H1 (cell line): ENCODE measurements at regions not wholly inside any gene's neighbourhood (a gene's known extent, or its start where the extent isn't known, plus 50 kb on each side); places are given as distances from the start of the nearest gene placed in this dataset.

Source experiments
- CTCF ChIA-PET: fragments of 300-600 bp; sonication (Branson Sonifier 250); formaldehyde crosslinking; loops from one replicate; lab custom pipeline; 2021; ENCODE audit not compliant: partially characterized antibody; lab: Charles Lee
- POLR2A ChIA-PET: fragments of 300-600 bp; sonication (Branson Sonifier 250); formaldehyde crosslinking; loops from one replicate; lab custom pipeline; 2021; ENCODE audit warnings: inconsistent platforms; ENCODE audit not compliant: partially characterized antibody; lab: Charles Lee
- DNase-seq, 2 experiments: peaks; one replicate each; pipeline versions ENCODE4 v3.0.0 to v3.0.0-alpha.2; 2010 to 2022; ENCODE audit warnings: low spot score in 2 of 2, low read depth in 1 of 2, mixed read lengths in 1 of 2
- FAIRE-seq: peaks from 2 replicates; lab custom pipeline; 2011; peaks lifted over from hg19 to GRCh38; lab: Jason Lieb, UNC
- H2AFZ ChIP-seq: 2 replicates; pipeline ENCODE4 v1.8.1; 2012; ENCODE audit warnings: low read length, inconsistent platforms
- H2AK5ac ChIP-seq: 2 replicates; pipeline ENCODE4 v1.6.1; 2013; ENCODE audit warnings: low read depth, low read length
- H2BK120ac ChIP-seq: replicated peaks from 2 replicates; pipeline ENCODE3; 2013; ENCODE audit warnings: low read depth, low read length, inconsistent platforms
- H2BK12ac ChIP-seq: 2 replicates; pipeline ENCODE4 v1.6.1; 2013; ENCODE audit warnings: low read depth, low read length
- H2BK15ac ChIP-seq: 2 replicates; pipeline ENCODE4 v1.6.1; 2013; ENCODE audit warnings: low read length
- H2BK20ac ChIP-seq: 2 replicates; pipeline ENCODE4 v1.6.1; 2013; ENCODE audit warnings: low read length
- H2BK5ac ChIP-seq: 2 replicates; pipeline ENCODE4 v1.6.1; 2013; ENCODE audit warnings: low read depth, low read length
- H3K14ac ChIP-seq: 2 replicates; pipeline ENCODE4 v1.6.1; 2013; ENCODE audit warnings: inconsistent platforms; ENCODE audit not compliant: insufficient read length
- H3K18ac ChIP-seq: 2 replicates; pipeline ENCODE4 v1.6.1; 2013; ENCODE audit warnings: low read length; ENCODE audit errors: extremely low read depth
- H3K23ac ChIP-seq: 2 replicates; pipeline ENCODE4 v1.6.1; 2013; ENCODE audit warnings: inconsistent platforms; ENCODE audit not compliant: insufficient read length
- H3K23me2 ChIP-seq: 2 replicates; pipeline ENCODE4 v1.6.1; 2013; ENCODE audit warnings: low read depth, low read length
- H3K27ac ChIP-seq: 2 replicates; pipeline ENCODE4 v1.6.1; 2011; ENCODE audit warnings: low read depth, low read length, inconsistent platforms
- H3K27me3 ChIP-seq, 4 experiments: replicated peaks in 1 of 4; 1 replicate in 1 of 4; 2 replicates in 3 of 4; pipeline versions ENCODE4 v1.6.1 to v1.8.1; 2011 to 2013; ENCODE audit warnings: low read length in 3 of 4, mild to moderate bottlenecking in 3 of 4, inconsistent platforms in 2 of 4, mixed read lengths in 2 of 4, moderate library complexity in 1 of 4; ENCODE audit not compliant: control insufficient read depth in 3 of 4, insufficient read depth in 3 of 4; ENCODE audit errors: extremely low read depth in 1 of 4
- H3K36me3 ChIP-seq, 4 experiments: 2 replicates each; pipeline versions ENCODE4 v1.6.1 to v1.8.1; 2011 to 2013; ENCODE audit warnings: mild to moderate bottlenecking in 4 of 4, low read length in 3 of 4, moderate library complexity in 2 of 4, control low read depth in 1 of 4, inconsistent platforms in 1 of 4; ENCODE audit not compliant: insufficient read depth in 4 of 4, control insufficient read depth in 2 of 4
- H3K4ac ChIP-seq: replicated peaks from 2 replicates; pipeline ENCODE3; 2013; ENCODE audit warnings: low read length, low read depth, mixed read lengths, inconsistent platforms; ENCODE audit not compliant: insufficient read length
- H3K4me1 ChIP-seq, 4 experiments: replicated peaks in 1 of 4; 1 replicate in 1 of 4; 2 replicates in 3 of 4; pipeline versions ENCODE4 v1.6.1 to v1.8.1; 2011 to 2013; ENCODE audit warnings: low read length in 3 of 4, inconsistent platforms in 2 of 4, mixed read lengths in 1 of 4; ENCODE audit not compliant: insufficient read depth in 4 of 4, control insufficient read depth in 3 of 4
- H3K4me2 ChIP-seq, 2 experiments: 2 replicates each; pipeline versions ENCODE4 v1.6.1 to v1.8.1; 2011 to 2013; ENCODE audit warnings: low read depth in 2 of 2, low read length in 2 of 2, control low read depth in 1 of 2, inconsistent platforms in 1 of 2, mild to moderate bottlenecking in 1 of 2; ENCODE audit not compliant: insufficient read depth in 1 of 2
- H3K4me3 ChIP-seq, 4 experiments: fragments of 200-600, 300-600 bp in 1 of 4; sonication (generic), shearing (Covaris generic), sonication (Bioruptor Twin) in 1 of 4; 2 replicates each; pipeline versions ENCODE4 v1.5.1 to v1.8.1; 2011 to 2016; ENCODE audit warnings: low read length in 4 of 4, low read depth in 3 of 4, control low read depth in 2 of 4, inconsistent platforms in 2 of 4, mild to moderate bottlenecking in 2 of 4, mixed read lengths in 1 of 4, moderate library complexity in 1 of 4; ENCODE audit not compliant: insufficient read depth in 2 of 4; ENCODE audit errors: extremely low read depth in 1 of 4
- H3K56ac ChIP-seq: replicated peaks from 2 replicates; pipeline ENCODE3; 2013; ENCODE audit warnings: low read depth, mild to moderate bottlenecking, mixed read lengths, low read length, inconsistent platforms; ENCODE audit not compliant: insufficient read length
- H3K79me1 ChIP-seq: 2 replicates; pipeline ENCODE4 v1.6.1; 2013; ENCODE audit warnings: low read depth, low read length, control low read depth
- H3K79me2 ChIP-seq, 2 experiments: 2 replicates each; pipeline versions ENCODE4 v1.6.1 to v1.8.1; 2012 to 2013; ENCODE audit warnings: low read length in 2 of 2, mild to moderate bottlenecking in 2 of 2, inconsistent platforms in 1 of 2; ENCODE audit not compliant: insufficient read depth in 2 of 2, control insufficient read depth in 1 of 2
- H3K9ac ChIP-seq, 4 experiments: replicated peaks in 1 of 4; 1 replicate in 1 of 4; 2 replicates in 3 of 4; pipeline versions ENCODE4 v1.6.1 to v1.8.1; 2011 to 2013; ENCODE audit warnings: low read depth in 3 of 4, low read length in 3 of 4, control low read depth in 2 of 4, mild to moderate bottlenecking in 2 of 4, moderate library complexity in 2 of 4, inconsistent platforms in 1 of 4; ENCODE audit errors: extremely low read depth in 1 of 4
- H3K9me3 ChIP-seq, 2 experiments: 2 replicates each; pipeline versions ENCODE4 v1.6.1 to v1.8.1; 2012 to 2013; ENCODE audit warnings: mild to moderate bottlenecking in 2 of 2, moderate library complexity in 2 of 2, control low read depth in 1 of 2, inconsistent platforms in 1 of 2, low read depth in 1 of 2, low read length in 1 of 2, mixed read lengths in 1 of 2; ENCODE audit not compliant: insufficient read depth in 2 of 2
- H4K20me1 ChIP-seq, 2 experiments: replicated peaks in 1 of 2; 2 replicates each; pipeline versions ENCODE3 to v1.8.1; 2011 to 2013; ENCODE audit warnings: inconsistent platforms in 2 of 2, low read length in 2 of 2, mild to moderate bottlenecking in 1 of 2; ENCODE audit not compliant: insufficient read depth in 2 of 2, control insufficient read depth in 1 of 2
- H4K5ac ChIP-seq: 2 replicates; pipeline ENCODE4 v1.6.1; 2013; ENCODE audit warnings: low read length, low read depth, mixed read lengths, inconsistent platforms; ENCODE audit not compliant: insufficient read length
- H4K8ac ChIP-seq: 2 replicates; pipeline ENCODE4 v1.8.0; 2013; ENCODE audit warnings: mild to moderate bottlenecking, moderate library complexity, low read length, inconsistent platforms; ENCODE audit not compliant: insufficient read depth; ENCODE audit errors: extremely low read depth
- H4K91ac ChIP-seq: replicated peaks from 2 replicates; pipeline ENCODE3; 2013; ENCODE audit warnings: low read length, mixed read lengths, inconsistent platforms; ENCODE audit not compliant: insufficient read length
- BACH1 ChIP-seq: IDR thresholded peaks from 2 replicates; pipeline ENCODE4 v1.6.1; 2012; ENCODE audit warnings: low read length, improper control_type of control experiment
- CTBP2 ChIP-seq: IDR thresholded peaks from 2 replicates; pipeline ENCODE4 v1.7.0; 2011; ENCODE audit warnings: borderline replicate concordance, mild to moderate bottlenecking, moderate library complexity, mixed read lengths, low read length; ENCODE audit not compliant: insufficient read depth, insufficient read length
- EZH2 ChIP-seq: fragments of 200-600 bp; sonication (generic); IDR thresholded peaks from 2 replicates; pipeline ENCODE4 v1.7.1; 2012; ENCODE audit warnings: low read depth, mild to moderate bottlenecking, moderate library complexity, low read length, inconsistent platforms; ENCODE audit not compliant: severe bottlenecking
- GABPA ChIP-seq: IDR thresholded peaks from 2 replicates; pipeline ENCODE4 v1.6.1; 2011; ENCODE audit warnings: mild to moderate bottlenecking, low read length, moderate library complexity, borderline replicate concordance; ENCODE audit not compliant: insufficient read depth
- PHF8 ChIP-seq: fragments of 200-600 bp; sonication (generic); conservative IDR thresholded peaks from 2 replicates; pipeline ENCODE4 v1.7.1; 2012; ENCODE audit warnings: low read depth, mild to moderate bottlenecking, inconsistent platforms, low read length, moderate library complexity
- RBBP5 ChIP-seq: IDR thresholded peaks from 2 replicates; pipeline ENCODE4 v1.7.1; 2012; ENCODE audit warnings: low read depth, mild to moderate bottlenecking, inconsistent platforms, low read length, moderate library complexity, borderline replicate concordance
- YY1 ChIP-seq: IDR thresholded peaks from 2 replicates; pipeline ENCODE4 v1.6.1; 2011; ENCODE audit warnings: low read depth, mild to moderate bottlenecking, low read length
- WGBS, 2 experiments: shearing (Covaris generic) in 1 of 2; methylation state at CpG; one replicate each; pipeline versions ENCODE4 v1.1.6 to v1.1.7; 2013 to 2015; ENCODE audit warnings: low lambda C conversion rate in 2 of 2, mixed read lengths in 2 of 2, inconsistent platforms in 1 of 2, low coverage in 1 of 2, missing lambda C conversion rate in 1 of 2; ENCODE audit not compliant: insufficient replicate concordance in 2 of 2, insufficient coverage in 1 of 2, insufficient read length in 1 of 2; ENCODE audit errors: extremely low coverage in 1 of 2, missing lambda C conversion rate in 1 of 2; 5-methylcytosine and 5-hydroxymethylcytosine counted together
- TF ChIP-seq, protein P1 (sequence below): IDR thresholded peaks from 2 replicates; pipeline ENCODE4 v1.6.1; 2012; ENCODE audit warnings: low read length, inconsistent platforms
- TF ChIP-seq, protein P2 (sequence below): IDR thresholded peaks from 2 replicates; pipeline ENCODE4 v1.6.1; 2012; ENCODE audit warnings: inconsistent platforms

DNA sequence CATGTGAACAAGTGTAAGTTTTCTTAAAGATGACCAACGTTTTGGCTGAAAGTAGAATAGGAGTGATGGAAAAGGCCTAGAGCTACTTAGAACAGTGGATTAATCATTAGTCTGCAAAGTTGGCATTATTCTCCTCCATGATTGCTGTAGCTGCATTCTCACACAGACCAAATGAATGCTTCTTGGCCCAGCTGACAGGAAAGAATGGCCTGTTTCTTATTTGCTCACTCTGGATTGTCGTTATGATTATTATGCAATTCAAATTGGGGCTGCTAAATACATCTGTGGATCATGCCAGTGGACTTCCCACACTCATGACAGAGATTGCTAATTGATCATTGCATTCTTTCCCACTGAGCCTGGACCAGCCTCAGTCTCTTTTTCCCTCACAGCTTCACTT, 285.0 kb downstream of the STIM2 start:
- Histone ChIP-seq H4K20me1 (no peaks in the 10 kb centered on the region), H3K23me2 (no peaks in the 10 kb centered on the region), H3K36me3 (no peaks in the 10 kb centered on the region), H2BK120ac (no peak overlapping the region), H3K9ac (no peak overlapping the region), H3K56ac (no peak overlapping the region), H4K8ac (no peak overlapping the region), H3K9me3 (peaks cover 0 to 2% of the 10 kb centered on the region in 2 experiments; a peak in 2 of 4 replicates), H3K79me1 (no peaks in the 10 kb centered on the region), H3K4me3 (no peak overlapping the region), H3K4ac (no peak overlapping the region), H2AFZ (no peak overlapping the region), H3K18ac (no peak overlapping the region), H3K4me1 (peaks cover 0 to 6% (median 2%) of the 10 kb centered on the region in 4 experiments; a peak in 2 of 7 replicates), H3K79me2 (no peaks in the 10 kb centered on the region), H2BK15ac (no peak overlapping the region), H3K27me3 (no peaks in the 10 kb centered on the region), H2AK5ac (no peak overlapping the region), H4K91ac (no peak overlapping the region), H2BK5ac (no peak overlapping the region), H2BK20ac (no peak overlapping the region), H3K14ac (no peak overlapping the region), H4K5ac (no peak overlapping the region), H3K4me2 (no peak overlapping the region), H3K23ac (no peak overlapping the region), H3K27ac (no peak overlapping the region), H2BK12ac (no peak overlapping the region)
- POLR2A ChIA-PET = interaction anchor here (0.7 kb wide), 1 partner anchor 139 kb away, joined by 3 read pairs; no protein-coding TSS in a partner anchor
- DNase-seq (no peak), FAIRE-seq (no peak)
- WGBS, 2 experiments = 87% methylated on average over 2 of the region's 2 CpGs; no CpG with 5 or more reads in 1 of the 2 experiments
- CTCF ChIA-PET = interaction anchor here (0.6 to 1.2 kb wide), 6 partner anchors 40 to 539 kb away, joined by 3 to 5 read pairs (median 4); no protein-coding TSS in a partner anchor
- TF ChIP-seq BACH1 = no peak
- no peak for TF ChIP-seq GABPA
- TF ChIP-seq, protein P1, sequence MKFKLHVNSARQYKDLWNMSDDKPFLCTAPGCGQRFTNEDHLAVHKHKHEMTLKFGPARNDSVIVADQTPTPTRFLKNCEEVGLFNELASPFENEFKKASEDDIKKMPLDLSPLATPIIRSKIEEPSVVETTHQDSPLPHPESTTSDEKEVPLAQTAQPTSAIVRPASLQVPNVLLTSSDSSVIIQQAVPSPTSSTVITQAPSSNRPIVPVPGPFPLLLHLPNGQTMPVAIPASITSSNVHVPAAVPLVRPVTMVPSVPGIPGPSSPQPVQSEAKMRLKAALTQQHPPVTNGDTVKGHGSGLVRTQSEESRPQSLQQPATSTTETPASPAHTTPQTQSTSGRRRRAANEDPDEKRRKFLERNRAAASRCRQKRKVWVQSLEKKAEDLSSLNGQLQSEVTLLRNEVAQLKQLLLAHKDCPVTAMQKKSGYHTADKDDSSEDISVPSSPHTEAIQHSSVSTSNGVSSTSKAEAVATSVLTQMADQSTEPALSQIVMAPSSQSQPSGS = no peak
- TF ChIP-seq YY1 = no peak
- TF ChIP-seq, protein P2, sequence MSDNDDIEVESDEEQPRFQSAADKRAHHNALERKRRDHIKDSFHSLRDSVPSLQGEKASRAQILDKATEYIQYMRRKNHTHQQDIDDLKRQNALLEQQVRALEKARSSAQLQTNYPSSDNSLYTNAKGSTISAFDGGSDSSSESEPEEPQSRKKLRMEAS = no peak
- TF ChIP-seq EZH2 = no peak
- no peak for TF ChIP-seq PHF8
- no peak for TF ChIP-seq CTBP2
- TF ChIP-seq RBBP5 = no peak
